ENCODE measurements at regions not wholly inside any gene's neighbourhood (a gene's known extent, or its start where the extent isn't known, plus 50 kb on each side); places are given as distances from the start of the nearest gene placed in this dataset.
A peak's percentile ranks its signal among the peaks of the same experiment; 100 is the strongest.
"Not testable (repeated sequence)": the region's sequence is repeated elsewhere in the genome, so short reads cannot be mapped to it uniquely, and the experiment has no call there.

GRCh38 chr6:14874975-14875480 lies 370.8 kb upstream of the JARID2 start:
- DNase-seq: no peak

DNA sequence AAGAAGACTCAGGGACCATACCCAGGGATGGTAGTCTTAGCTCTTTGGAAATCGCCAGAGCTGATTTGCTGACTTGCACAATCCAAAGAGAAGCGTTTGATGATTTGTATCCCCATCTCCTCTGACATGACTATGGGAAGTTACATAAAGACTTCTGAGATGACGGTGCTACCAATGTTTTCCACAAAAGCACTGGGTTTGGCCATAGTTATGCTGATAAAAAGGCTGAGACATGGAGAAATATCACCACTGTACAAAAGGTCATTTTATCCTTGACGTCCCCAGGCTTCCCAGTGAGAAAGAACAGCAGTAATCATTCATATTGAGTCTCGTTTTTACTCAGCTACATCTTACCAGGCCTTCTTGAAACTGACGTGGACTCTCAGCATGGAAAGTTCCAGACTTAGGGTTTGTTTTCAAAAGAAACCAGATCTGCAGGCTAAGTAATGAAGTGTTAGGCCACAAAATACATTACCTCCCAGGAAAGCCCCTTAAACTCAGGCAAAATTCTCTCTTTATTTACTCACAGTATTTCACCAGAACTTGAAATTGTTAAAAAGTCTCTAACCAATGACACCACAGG lies 370.3 kb upstream of the JARID2 start:
- no peak for DNase-seq

- peak; percentile 20 to 78 for DNase-seq
Measured at GRCh38 chr6:14876778-14877613, 368.9 kb upstream of the JARID2 start.

DNA sequence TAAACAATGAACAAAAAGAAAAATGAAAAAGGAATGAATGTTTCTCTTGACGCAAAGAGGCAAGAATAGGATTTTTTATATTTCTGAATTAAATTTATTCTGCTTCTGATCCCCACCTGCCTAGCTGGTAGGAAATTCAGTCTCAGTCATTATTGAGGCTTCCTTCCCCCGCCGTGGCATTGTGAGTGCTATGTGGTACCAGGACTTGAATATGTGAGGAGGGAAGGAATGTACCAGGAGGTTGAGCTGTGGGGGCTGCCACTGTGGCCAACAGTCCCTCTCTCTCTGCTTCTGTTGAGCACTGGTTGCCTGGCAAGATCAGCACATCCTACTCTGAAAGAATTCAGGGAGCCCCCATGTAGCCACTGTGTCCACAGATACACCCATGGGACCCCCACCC lies 368.1 kb upstream of the JARID2 start:
- DNase-seq: no peak

DNA sequence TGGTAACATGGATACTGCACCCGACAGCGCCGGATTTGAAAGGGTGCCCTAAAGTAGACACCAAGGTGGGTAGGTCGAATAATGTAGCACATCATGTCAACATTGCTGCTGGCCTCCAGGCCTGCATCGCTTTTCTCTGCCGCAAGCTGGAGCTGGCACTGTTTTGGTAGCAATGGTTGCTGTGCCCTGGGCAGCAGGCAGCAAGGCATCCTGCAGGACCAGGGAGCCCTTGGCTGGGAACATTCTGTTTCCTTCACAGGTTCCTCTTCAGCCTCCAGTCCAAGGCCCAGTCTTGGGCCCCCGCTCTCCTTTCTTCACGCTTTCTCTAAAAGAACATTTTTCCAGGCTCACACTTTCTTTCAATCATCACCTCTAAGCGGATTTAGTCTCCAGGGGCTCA lies 365.8 kb upstream of the JARID2 start:
- DNase-seq: no peak

DNA sequence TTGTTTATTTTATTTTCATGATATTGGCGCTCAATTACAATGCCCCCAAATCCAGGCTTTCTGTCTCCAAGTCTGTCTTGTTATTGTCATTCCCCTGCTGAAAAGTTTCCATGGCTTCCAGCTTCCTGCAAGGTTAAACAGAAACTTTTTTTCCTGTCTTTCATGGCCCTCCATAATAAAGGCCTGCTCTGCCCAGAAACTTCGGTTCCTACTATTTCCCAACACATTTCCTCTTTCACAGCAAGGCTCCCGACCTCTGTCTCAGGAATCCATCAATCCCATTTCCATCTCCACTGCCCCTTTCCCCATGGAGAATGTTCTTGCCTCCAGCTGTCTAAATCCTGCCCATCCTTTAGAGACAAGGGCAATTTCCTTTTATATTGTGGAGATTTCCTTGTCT lies 365.2 kb upstream of the JARID2 start:
- DNase-seq: no peak

DNA sequence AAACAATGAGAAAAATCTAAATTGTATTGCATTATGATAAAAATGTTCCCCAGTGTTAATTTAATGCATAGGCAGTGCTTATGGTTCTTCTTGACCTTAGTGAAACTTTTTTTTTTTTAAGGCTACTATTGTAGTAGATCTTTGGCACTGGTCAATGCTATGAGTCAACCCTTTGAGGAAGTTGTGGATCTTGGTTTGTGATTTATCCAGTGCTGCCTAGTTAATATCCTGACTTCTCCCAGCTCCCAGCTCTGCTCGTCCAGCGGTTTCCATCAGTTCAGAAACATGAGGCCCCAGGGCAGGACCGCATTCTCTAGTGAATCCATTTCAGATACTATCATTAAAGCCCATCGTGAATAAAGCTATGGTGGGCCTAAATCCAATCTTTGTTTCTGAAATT lies 364.5 kb upstream of the JARID2 start:
- DNase-seq: peak in 1 of 2 experiments; percentile 24

GRCh38 chr6:14882394-14883026 lies 363.4 kb upstream of the JARID2 start:
- DNase-seq: no peak

- DNase-seq: no peak
Measured at GRCh38 chr6:14883921-14884320, 361.9 kb upstream of the JARID2 start.

DNA sequence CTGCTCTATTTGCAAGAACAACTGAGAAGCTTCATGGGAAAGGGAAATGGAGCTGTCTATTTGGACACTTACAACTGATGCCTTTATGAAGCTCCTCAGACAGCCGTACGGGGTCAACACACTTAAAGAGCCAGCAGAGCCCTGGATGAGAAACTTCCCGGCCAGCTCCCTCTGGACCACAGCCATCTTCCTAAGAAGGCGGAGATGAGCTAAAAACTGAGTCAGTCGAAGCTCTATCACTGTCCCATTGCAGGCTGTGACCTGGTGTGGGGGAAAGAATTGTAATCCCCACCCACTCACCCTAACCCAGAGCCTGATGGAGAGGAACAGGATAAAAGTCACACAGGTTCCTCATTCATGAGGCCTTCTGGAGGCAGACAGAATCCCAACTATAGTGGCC lies 360.4 kb upstream of the JARID2 start:
- no peak for DNase-seq

GRCh38 chr6:14887181-14887580 lies 358.7 kb upstream of the JARID2 start:
- no peak for DNase-seq

DNA sequence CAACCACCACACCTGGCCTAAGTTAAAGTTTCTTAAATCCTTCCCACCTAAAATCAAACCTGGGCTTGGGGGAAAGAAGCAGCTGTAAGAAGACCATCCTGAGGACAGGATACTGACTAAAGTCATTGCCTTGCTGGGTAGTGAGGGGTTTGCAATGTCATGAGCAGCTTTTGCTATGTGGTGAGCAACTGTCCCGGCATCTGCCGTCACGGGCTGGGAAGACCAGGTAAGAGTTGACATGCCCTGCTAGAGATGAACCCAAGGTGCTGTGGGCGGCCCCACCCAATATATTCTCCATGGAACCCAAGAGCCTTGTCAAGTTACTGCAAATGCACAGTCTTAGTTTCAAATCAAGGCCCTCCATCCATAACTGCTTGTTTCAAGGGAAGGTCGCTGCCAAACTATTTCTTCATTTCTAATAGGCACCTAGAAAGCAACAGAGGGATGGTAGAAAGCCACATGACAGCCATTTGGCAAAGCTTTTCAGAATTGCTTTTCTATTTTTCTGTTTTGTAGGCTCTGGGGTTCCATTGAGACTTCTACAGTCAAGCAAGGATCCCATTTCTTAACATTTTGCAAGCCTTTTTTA lies 357.8 kb upstream of the JARID2 start:
- DNase-seq: no peak

- no peak for DNase-seq
Measured at GRCh38 chr6:14888575-14889000, 357.3 kb upstream of the JARID2 start.

DNA sequence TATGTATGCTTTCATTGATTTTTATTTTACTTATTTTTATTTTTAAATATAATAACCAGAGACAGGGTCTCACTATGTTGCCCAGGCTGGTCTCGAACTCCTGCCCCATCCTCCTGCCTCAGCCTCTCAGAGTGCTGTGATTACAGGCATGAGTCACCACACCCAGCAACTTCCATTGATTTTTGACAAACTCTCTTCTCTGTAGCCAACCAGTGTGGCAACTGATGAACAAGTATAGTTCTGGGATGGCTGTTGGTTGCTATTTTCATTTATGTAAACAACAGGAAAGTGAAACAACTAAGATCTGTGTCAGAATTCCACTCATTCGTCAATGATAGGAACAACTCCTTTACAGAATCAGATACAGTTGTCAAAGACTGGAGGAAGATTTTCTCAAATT lies 356.7 kb upstream of the JARID2 start:
- DNase-seq: no peak

- DNase-seq: no peak
Measured at GRCh38 chr6:14889611-14890593, 356.0 kb upstream of the JARID2 start.

- DNase-seq: not testable (repeated sequence)
Measured at GRCh38 chr6:14891820-14892375, 354.0 kb upstream of the JARID2 start.

DNA sequence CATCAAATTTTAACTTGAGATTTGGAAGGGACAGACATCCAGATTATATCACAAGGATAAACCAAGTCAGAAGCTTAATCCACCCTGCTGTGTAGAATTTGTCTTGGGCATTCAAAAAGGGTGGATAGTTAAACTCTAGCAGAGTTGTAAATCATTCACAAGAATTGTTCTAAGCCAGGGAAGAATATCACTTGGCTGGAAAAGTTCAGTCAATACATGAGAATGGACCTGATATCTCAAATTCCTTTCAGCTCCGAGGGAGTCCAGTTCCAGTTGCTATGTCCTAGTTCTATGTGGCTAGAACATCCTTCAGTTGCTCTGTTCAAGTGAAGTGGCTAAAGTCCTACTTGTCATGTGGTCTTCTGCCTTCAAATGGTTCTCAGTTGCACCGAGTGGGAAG lies 351.8 kb upstream of the JARID2 start:
- DNase-seq: no peak

DNA sequence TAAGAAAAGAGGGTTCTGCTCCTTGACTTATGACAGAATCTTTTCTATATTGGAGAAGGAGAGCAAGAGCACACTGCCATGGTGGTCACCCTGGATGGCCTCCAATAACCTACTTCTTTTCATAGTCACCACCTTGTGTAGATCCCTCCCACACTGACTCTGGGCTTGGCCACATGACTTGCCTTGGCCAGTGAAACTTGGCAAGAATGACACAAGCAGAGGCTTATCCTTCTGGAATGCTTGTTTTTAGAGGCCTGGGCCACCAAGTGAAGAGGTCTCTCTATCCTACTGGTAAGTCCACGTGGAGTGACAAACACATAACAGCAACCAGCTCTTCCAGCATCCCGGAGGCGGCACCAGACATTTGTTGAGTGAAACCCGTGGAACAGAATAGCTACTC lies 349.4 kb upstream of the JARID2 start:
- DNase-seq: no peak

DNA sequence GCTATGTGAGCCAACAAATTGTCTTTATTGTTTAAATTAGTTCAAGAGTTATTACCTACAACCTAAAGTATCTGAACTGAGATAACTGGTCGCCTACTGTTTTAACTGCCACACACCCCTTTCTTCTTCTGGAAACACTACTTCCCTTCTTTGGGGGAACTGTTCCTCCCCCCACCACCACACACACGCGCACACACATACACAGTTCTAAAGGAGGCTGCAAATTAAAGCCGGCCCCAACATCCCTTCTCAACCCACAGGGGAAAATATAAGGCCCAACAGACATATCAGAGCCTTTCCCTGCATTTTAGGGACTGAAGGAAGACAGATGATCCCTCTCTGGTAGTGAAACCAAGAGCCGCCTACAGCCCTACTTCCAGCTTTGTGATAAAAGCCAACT lies 348.0 kb upstream of the JARID2 start:
- no peak for DNase-seq

GRCh38 chr6:14899441-14899840 lies 346.4 kb upstream of the JARID2 start:
- DNase-seq: not testable (repeated sequence)

- DNase-seq: no peak
Measured at GRCh38 chr6:14900919-14901318, 344.9 kb upstream of the JARID2 start.

Data from SW 1271 (cell line).